ENCODE measurements at regions not wholly inside any gene's neighbourhood (a gene's known extent, or its start where the extent isn't known, plus 50 kb on each side); places are given as distances from the start of the nearest gene placed in this dataset.
A peak's percentile ranks its signal among the peaks of the same experiment; 100 is the strongest.

DNA sequence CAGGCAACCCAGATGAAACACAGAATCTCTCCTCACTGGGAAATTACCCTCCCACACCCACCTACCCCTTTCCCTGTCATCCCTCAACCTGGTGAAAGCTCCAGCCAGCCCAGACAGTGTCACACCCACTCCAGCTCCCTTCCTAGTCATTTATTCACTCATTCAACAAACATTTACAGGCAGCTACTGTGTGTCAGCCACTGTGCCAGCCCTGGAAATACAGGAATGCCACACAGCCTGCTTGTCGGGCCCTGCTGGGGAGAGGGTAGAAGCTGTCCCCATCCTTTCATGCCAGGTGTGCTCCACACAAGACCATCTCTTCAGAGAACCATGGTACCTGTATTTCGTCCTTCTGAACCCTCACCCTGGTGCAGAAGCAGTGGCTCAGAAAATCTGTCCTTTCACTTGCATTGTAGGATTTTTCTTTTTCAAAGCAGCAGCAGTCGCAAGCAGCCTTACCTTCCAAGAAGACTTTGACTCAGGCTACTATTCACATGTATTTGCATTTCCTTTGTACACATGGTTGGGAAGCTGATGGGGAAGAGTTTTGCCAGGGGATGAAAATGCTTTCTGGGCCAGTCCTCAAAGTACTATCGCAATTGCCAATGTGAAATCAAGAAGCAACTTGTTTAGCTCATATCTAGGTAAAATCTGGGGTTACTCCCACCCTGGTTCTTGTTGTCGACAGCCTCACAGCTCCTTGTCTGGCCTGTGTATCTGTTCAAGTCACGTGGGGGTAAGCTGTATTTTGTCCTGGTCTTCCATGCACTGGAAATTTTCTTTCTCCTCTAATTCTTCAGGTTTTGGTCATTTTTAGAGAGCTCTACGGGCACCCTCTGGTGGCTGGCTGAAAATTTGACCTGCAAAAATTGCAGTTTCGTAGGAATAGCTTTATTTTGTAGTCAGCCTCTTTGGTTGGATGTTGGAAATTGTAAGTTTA, 147.4 kb upstream of the EGLN3 start (continued):
- TF ChIP-seq, protein P1, sequence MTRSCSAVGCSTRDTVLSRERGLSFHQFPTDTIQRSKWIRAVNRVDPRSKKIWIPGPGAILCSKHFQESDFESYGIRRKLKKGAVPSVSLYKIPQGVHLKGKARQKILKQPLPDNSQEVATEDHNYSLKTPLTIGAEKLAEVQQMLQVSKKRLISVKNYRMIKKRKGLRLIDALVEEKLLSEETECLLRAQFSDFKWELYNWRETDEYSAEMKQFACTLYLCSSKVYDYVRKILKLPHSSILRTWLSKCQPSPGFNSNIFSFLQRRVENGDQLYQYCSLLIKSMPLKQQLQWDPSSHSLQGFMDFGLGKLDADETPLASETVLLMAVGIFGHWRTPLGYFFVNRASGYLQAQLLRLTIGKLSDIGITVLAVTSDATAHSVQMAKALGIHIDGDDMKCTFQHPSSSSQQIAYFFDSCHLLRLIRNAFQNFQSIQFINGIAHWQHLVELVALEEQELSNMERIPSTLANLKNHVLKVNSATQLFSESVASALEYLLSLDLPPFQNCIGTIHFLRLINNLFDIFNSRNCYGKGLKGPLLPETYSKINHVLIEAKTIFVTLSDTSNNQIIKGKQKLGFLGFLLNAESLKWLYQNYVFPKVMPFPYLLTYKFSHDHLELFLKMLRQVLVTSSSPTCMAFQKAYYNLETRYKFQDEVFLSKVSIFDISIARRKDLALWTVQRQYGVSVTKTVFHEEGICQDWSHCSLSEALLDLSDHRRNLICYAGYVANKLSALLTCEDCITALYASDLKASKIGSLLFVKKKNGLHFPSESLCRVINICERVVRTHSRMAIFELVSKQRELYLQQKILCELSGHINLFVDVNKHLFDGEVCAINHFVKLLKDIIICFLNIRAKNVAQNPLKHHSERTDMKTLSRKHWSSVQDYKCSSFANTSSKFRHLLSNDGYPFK (CRISPR knock-in tag; IDR thresholded peaks at IDR 0.05; ENCODE audit: borderline replicate concordance) = 0 out of 2 replicates have a peak, but pooled peaks have one; percentile 22
- TF ChIP-seq, protein P2, sequence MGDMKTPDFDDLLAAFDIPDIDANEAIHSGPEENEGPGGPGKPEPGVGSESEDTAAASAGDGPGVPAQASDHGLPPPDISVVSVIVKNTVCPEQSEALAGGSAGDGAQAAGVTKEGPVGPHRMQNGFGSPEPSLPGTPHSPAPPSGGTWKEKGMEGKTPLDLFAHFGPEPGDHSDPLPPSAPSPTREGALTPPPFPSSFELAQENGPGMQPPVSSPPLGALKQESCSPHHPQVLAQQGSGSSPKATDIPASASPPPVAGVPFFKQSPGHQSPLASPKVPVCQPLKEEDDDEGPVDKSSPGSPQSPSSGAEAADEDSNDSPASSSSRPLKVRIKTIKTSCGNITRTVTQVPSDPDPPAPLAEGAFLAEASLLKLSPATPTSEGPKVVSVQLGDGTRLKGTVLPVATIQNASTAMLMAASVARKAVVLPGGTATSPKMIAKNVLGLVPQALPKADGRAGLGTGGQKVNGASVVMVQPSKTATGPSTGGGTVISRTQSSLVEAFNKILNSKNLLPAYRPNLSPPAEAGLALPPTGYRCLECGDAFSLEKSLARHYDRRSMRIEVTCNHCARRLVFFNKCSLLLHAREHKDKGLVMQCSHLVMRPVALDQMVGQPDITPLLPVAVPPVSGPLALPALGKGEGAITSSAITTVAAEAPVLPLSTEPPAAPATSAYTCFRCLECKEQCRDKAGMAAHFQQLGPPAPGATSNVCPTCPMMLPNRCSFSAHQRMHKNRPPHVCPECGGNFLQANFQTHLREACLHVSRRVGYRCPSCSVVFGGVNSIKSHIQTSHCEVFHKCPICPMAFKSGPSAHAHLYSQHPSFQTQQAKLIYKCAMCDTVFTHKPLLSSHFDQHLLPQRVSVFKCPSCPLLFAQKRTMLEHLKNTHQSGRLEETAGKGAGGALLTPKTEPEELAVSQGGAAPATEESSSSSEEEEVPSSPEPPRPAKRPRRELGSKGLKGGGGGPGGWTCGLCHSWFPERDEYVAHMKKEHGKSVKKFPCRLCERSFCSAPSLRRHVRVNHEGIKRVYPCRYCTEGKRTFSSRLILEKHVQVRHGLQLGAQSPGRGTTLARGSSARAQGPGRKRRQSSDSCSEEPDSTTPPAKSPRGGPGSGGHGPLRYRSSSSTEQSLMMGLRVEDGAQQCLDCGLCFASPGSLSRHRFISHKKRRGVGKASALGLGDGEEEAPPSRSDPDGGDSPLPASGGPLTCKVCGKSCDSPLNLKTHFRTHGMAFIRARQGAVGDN (CRISPR knock-in tag; IDR thresholded peaks at IDR 0.05) = no peak
- TF ChIP-seq ZNF337 (CRISPR knock-in tag; IDR thresholded peaks at IDR 0.05; ENCODE audit: borderline replicate concordance, low read depth) = no peak; the same call in 1 of the 2 replicates
- no peak for TF ChIP-seq ZNF713 (CRISPR knock-in tag; IDR thresholded peaks at IDR 0.05)
- 0 out of 2 replicates have a peak, but pooled peaks have one; percentile 41 for TF ChIP-seq RFXAP (CRISPR knock-in tag; IDR thresholded peaks at IDR 0.05; ENCODE audit: borderline replicate concordance)
- no peak for TF ChIP-seq CHD4 (IDR thresholded peaks at IDR 0.05; ENCODE audit: borderline replicate concordance, low read length)
- TF ChIP-seq HDAC6 (IDR thresholded peaks at IDR 0.05; ENCODE audit: low read depth, low read length) = no peak
- 0 out of 2 replicates have a peak, but pooled peaks have one; percentile 2 for TF ChIP-seq ZNF891 (CRISPR knock-in tag; IDR thresholded peaks at IDR 0.05)
- no peak for TF ChIP-seq RELA (CRISPR knock-in tag; IDR thresholded peaks at IDR 0.05)
- TF ChIP-seq, protein P3, sequence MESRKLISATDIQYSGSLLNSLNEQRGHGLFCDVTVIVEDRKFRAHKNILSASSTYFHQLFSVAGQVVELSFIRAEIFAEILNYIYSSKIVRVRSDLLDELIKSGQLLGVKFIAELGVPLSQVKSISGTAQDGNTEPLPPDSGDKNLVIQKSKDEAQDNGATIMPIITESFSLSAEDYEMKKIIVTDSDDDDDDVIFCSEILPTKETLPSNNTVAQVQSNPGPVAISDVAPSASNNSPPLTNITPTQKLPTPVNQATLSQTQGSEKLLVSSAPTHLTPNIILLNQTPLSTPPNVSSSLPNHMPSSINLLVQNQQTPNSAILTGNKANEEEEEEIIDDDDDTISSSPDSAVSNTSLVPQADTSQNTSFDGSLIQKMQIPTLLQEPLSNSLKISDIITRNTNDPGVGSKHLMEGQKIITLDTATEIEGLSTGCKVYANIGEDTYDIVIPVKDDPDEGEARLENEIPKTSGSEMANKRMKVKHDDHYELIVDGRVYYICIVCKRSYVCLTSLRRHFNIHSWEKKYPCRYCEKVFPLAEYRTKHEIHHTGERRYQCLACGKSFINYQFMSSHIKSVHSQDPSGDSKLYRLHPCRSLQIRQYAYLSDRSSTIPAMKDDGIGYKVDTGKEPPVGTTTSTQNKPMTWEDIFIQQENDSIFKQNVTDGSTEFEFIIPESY (CRISPR knock-in tag; IDR thresholded peaks at IDR 0.05) = no peak
- TF ChIP-seq YY1 (IDR thresholded peaks at IDR 0.05; ENCODE audit: insufficient read depth, insufficient replicate concordance, low read depth, low read length) = no peak
- no peak for TF ChIP-seq ZNF773 (CRISPR knock-in tag; IDR thresholded peaks at IDR 0.05; ENCODE audit: borderline replicate concordance)
- TF ChIP-seq, protein P4, sequence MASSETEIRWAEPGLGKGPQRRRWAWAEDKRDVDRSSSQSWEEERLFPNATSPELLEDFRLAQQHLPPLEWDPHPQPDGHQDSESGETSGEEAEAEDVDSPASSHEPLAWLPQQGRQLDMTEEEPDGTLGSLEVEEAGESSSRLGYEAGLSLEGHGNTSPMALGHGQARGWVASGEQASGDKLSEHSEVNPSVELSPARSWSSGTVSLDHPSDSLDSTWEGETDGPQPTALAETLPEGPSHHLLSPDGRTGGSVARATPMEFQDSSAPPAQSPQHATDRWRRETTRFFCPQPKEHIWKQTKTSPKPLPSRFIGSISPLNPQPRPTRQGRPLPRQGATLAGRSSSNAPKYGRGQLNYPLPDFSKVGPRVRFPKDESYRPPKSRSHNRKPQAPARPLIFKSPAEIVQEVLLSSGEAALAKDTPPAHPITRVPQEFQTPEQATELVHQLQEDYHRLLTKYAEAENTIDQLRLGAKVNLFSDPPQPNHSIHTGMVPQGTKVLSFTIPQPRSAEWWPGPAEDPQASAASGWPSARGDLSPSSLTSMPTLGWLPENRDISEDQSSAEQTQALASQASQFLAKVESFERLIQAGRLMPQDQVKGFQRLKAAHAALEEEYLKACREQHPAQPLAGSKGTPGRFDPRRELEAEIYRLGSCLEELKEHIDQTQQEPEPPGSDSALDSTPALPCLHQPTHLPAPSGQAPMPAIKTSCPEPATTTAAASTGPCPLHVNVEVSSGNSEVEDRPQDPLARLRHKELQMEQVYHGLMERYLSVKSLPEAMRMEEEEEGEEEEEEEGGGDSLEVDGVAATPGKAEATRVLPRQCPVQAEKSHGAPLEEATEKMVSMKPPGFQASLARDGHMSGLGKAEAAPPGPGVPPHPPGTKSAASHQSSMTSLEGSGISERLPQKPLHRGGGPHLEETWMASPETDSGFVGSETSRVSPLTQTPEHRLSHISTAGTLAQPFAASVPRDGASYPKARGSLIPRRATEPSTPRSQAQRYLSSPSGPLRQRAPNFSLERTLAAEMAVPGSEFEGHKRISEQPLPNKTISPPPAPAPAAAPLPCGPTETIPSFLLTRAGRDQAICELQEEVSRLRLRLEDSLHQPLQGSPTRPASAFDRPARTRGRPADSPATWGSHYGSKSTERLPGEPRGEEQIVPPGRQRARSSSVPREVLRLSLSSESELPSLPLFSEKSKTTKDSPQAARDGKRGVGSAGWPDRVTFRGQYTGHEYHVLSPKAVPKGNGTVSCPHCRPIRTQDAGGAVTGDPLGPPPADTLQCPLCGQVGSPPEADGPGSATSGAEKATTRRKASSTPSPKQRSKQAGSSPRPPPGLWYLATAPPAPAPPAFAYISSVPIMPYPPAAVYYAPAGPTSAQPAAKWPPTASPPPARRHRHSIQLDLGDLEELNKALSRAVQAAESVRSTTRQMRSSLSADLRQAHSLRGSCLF (CRISPR knock-in tag; IDR thresholded peaks at IDR 0.05; ENCODE audit: borderline replicate concordance) = no peak

Data from HepG2 (cell line).